SW480 (cell line): ENCODE measurements at regions not wholly inside any gene's neighbourhood (a gene's known extent, or its start where the extent isn't known, plus 50 kb on each side); places are given as distances from the start of the nearest gene placed in this dataset.

Experiments
- DNase-seq: peaks from one replicate; pipeline ENCODE4 v3.0.0-alpha.2; 2016; ENCODE audit warnings: low spot score

GRCh38 chr4:4599481-4600275, 57.8 kb upstream of the STX18 start:
- no peak for DNase-seq

GRCh38 chr4:4598851-4599411, 57.1 kb upstream of the STX18 start:
- no peak for DNase-seq

DNA sequence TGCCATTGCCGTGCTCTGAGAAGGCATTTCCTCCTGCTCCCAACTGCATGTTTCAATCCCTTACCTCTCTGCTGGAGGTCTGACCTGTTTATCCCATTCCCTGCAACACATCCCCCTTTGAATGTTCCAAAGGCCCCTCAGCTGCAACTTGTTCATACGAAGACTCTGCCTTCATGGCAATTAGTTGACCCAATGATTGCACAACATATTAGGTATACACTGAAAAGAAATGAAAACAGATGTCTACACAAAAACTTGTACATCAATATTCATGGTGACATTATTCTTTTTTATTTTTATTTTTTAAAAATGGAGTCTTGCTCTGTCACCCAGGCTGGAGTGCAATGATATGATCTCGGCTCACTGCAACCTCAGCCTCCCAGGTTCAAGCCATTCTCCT, 54.9 kb upstream of the STX18 start:
- DNase-seq = no peak

GRCh38 chr4:4595252-4595651, 53.4 kb upstream of the STX18 start:
- DNase-seq = peak; percentile 60

- DNase-seq = no peak
These were observed 52.6 kb upstream of the STX18 start for GRCh38 chr4:4594285-4594920.

- no peak for DNase-seq
These were observed 51.9 kb upstream of the STX18 start for GRCh38 chr4:4593596-4594284.

DNA sequence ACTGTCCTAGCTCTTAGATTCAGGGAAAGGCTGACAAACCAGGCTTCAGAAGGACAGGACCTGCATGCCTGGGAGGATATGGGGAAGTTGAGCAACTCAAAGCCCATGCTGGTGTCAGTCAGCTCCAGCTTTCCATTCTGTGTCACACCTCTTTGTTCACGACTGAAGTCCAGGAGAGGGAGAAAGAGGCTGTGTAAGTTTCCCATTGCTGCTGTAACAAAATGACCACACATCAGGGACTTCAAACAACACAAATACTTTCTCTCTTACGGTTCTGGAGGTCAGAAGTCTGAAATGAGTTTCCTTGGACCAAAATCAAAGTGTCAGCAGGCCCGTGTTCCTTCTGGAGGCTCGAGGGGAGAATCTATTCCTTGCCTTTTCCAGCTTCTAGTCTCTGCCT, 50.6 kb upstream of the STX18 start:
- DNase-seq = no peak
